H9 (cell line): ENCODE measurements at regions not wholly inside any gene's neighbourhood (a gene's known extent, or its start where the extent isn't known, plus 50 kb on each side); places are given as distances from the start of the nearest gene placed in this dataset.

Experiments used
- DNase-seq: peaks from one replicate; pipeline ENCODE4 v3.0.0-alpha.2; 2017
- H2AFZ ChIP-seq: one replicate; pipeline ENCODE4 v1.6.1; 2013; ENCODE audit warnings: mild to moderate bottlenecking, low read length, control low read depth, moderate library complexity
- H2AK5ac ChIP-seq: 2 replicates; pipeline ENCODE4 v1.6.1; 2013; ENCODE audit warnings: low read length, control low read depth, mixed read lengths; ENCODE audit not compliant: insufficient read length
- H2BK120ac ChIP-seq: one replicate; pipeline ENCODE4 v1.6.1; 2013; ENCODE audit warnings: low read depth, mild to moderate bottlenecking, low read length, control low read depth, inconsistent platforms; ENCODE audit not compliant: poor library complexity, severe bottlenecking
- H2BK12ac ChIP-seq: 2 replicates; pipeline ENCODE4 v1.6.1; 2013; ENCODE audit warnings: low read length, control low read depth, mixed read lengths, low read depth; ENCODE audit not compliant: insufficient read length
- H2BK15ac ChIP-seq: 2 replicates; pipeline ENCODE4 v1.6.1; 2013; ENCODE audit warnings: low read depth, low read length, control low read depth
- H2BK20ac ChIP-seq: one replicate; pipeline ENCODE4 v1.6.1; 2013; ENCODE audit warnings: low read depth, mild to moderate bottlenecking, low read length, control low read depth, inconsistent platforms; ENCODE audit not compliant: poor library complexity, severe bottlenecking
- H2BK5ac ChIP-seq: 2 replicates; pipeline ENCODE4 v1.6.1; 2013; ENCODE audit warnings: low read length, control low read depth, mixed read lengths; ENCODE audit not compliant: insufficient read length
- H3K14ac ChIP-seq: 2 replicates; pipeline ENCODE4 v1.6.1; 2013; ENCODE audit warnings: low read length, control low read depth; ENCODE audit not compliant: insufficient read depth
- H3K18ac ChIP-seq: 2 replicates; pipeline ENCODE4 v1.6.1; 2013; ENCODE audit warnings: low read depth, mild to moderate bottlenecking, mixed read lengths, low read length, control low read depth; ENCODE audit not compliant: insufficient read length
- H3K23ac ChIP-seq: 2 replicates; pipeline ENCODE4 v1.6.1; 2013; ENCODE audit warnings: low read length, control low read depth, mixed read lengths, low read depth; ENCODE audit not compliant: insufficient read length
- H3K23me2 ChIP-seq: 2 replicates; pipeline ENCODE4 v1.6.1; 2013; ENCODE audit warnings: low read depth, mild to moderate bottlenecking, mixed read lengths, low read length, control low read depth; ENCODE audit not compliant: insufficient read length, poor library complexity, severe bottlenecking
- H3K27ac ChIP-seq: 2 replicates; pipeline ENCODE4 v1.5.1; 2013; ENCODE audit warnings: low read length, control low read depth, mixed read lengths, low read depth; ENCODE audit not compliant: insufficient read length
- H3K27me3 ChIP-seq: 2 replicates; pipeline ENCODE4 v1.6.1; 2013; ENCODE audit warnings: low read length, control low read depth, inconsistent platforms; ENCODE audit not compliant: insufficient read depth
- H3K4ac ChIP-seq: 2 replicates; pipeline ENCODE4 v1.6.1; 2013; ENCODE audit warnings: low read depth, mild to moderate bottlenecking, control low read depth, inconsistent platforms, low read length, moderate library complexity
- H3K4me1 ChIP-seq: 2 replicates; pipeline ENCODE4 v1.6.1; 2013; ENCODE audit warnings: low read length, control low read depth, inconsistent platforms; ENCODE audit not compliant: insufficient read depth
- H3K4me2 ChIP-seq: 2 replicates; pipeline ENCODE4 v1.6.1; 2013; ENCODE audit warnings: low read length, control low read depth, mixed read lengths; ENCODE audit not compliant: insufficient read length, insufficient read depth
- H3K56ac ChIP-seq: 2 replicates; pipeline ENCODE4 v1.6.1; 2013; ENCODE audit warnings: low read depth, mild to moderate bottlenecking, mixed read lengths, low read length, control low read depth; ENCODE audit not compliant: insufficient read length
- H3K79me1 ChIP-seq: 2 replicates; pipeline ENCODE4 v1.6.1; 2013; ENCODE audit warnings: low read depth, mild to moderate bottlenecking, moderate library complexity, low read length, control low read depth, inconsistent platforms; ENCODE audit not compliant: insufficient read depth, poor library complexity, severe bottlenecking
- H3K79me2 ChIP-seq: 2 replicates; pipeline ENCODE4 v1.6.1; 2013; ENCODE audit warnings: low read length, control low read depth, inconsistent platforms; ENCODE audit not compliant: insufficient read depth
- H3K9ac ChIP-seq: 2 replicates; pipeline ENCODE4 v1.6.1; 2013; ENCODE audit warnings: low read length, control low read depth, mixed read lengths; ENCODE audit not compliant: insufficient read length; ENCODE audit errors: extremely low read depth
- H3K9me3 ChIP-seq: one replicate; pipeline ENCODE4 v1.6.1; 2013; ENCODE audit warnings: low read depth, low read length, inconsistent platforms; ENCODE audit not compliant: control insufficient read depth
- H3T11ph ChIP-seq: one replicate; pipeline ENCODE4 v1.6.1; 2013; ENCODE audit warnings: mild to moderate bottlenecking, low read length, control low read depth, inconsistent platforms
- H4K20me1 ChIP-seq: one replicate; pipeline ENCODE4 v1.6.1; 2013; ENCODE audit not compliant: control insufficient read depth, insufficient read length, insufficient read depth
- H4K5ac ChIP-seq: 2 replicates; pipeline ENCODE4 v1.6.1; 2013; ENCODE audit warnings: low read depth, mild to moderate bottlenecking, mixed read lengths, low read length, control low read depth; ENCODE audit not compliant: insufficient read length
- H4K8ac ChIP-seq: replicated peaks from 2 replicates; pipeline ENCODE4 v1.6.1; 2013; ENCODE audit warnings: low read length, control low read depth, mixed read lengths, low read depth; ENCODE audit not compliant: insufficient read length
- H4K91ac ChIP-seq: 2 replicates; pipeline ENCODE4 v1.6.1; 2013; ENCODE audit warnings: low read depth, mild to moderate bottlenecking, moderate library complexity, mixed read lengths, low read length, control low read depth; ENCODE audit not compliant: insufficient read length
- H3K27ac Mint-ChIP-seq, 3 experiments: 2 replicates in 2 of 3; 3 replicates in 1 of 3; pipeline ENCODE4 v1.8.0; 2020 to 2021; ENCODE audit warnings: mixed read lengths in 3 of 3, mild to moderate bottlenecking in 1 of 3, moderate library complexity in 1 of 3
- H3K27me3 Mint-ChIP-seq: 2 replicates; pipeline ENCODE4 v1.8.0; 2021; ENCODE audit warnings: low read depth, mild to moderate bottlenecking, moderate library complexity, mixed read lengths
- H3K36me3 Mint-ChIP-seq, 3 experiments: 2 replicates in 2 of 3; 3 replicates in 1 of 3; pipeline ENCODE4 v1.8.0; 2020 to 2021; ENCODE audit warnings: low read depth in 3 of 3, mixed read lengths in 3 of 3; ENCODE audit not compliant: insufficient read depth in 1 of 3
- H3K4me1 Mint-ChIP-seq, 2 experiments: 2 replicates each; pipeline ENCODE4 v1.8.0; 2020; ENCODE audit warnings: mixed read lengths in 2 of 2
- H3K4me3 Mint-ChIP-seq, 2 experiments: 2 replicates in 1 of 2; 3 replicates in 1 of 2; pipeline ENCODE4 v1.8.0; 2020 to 2021; ENCODE audit warnings: mild to moderate bottlenecking in 2 of 2, mixed read lengths in 2 of 2, moderate library complexity in 1 of 2
- H3K9me3 Mint-ChIP-seq, 2 experiments: 2 replicates in 1 of 2; 3 replicates in 1 of 2; pipeline ENCODE4 v1.8.0; 2020; ENCODE audit warnings: mild to moderate bottlenecking in 2 of 2, mixed read lengths in 2 of 2, moderate library complexity in 1 of 2
- CTCF ChIP-seq: fragments of 200-600 bp; sonication (generic); conservative IDR thresholded peaks from 3 replicates; pipeline ENCODE4 v1.8.0; 2021; ENCODE audit warnings: antibody characterized with exemption, mild to moderate bottlenecking
- WGBS: extraction: QIAGEN DNeasy Blood & Tissue Kit; methylation state at CpG from one replicate; pipeline ENCODE4 v1.1.7; 2013; ENCODE audit warnings: missing lambda C conversion rate, low lambda C conversion rate, mixed read lengths; ENCODE audit not compliant: insufficient read length; ENCODE audit errors: extremely low coverage; 5-methylcytosine and 5-hydroxymethylcytosine counted together

GRCh38 chr1:87744056-87744455 is 415.4 kb downstream of the LMO4 start:
- H3K56ac ChIP-seq = no peak overlapping the region
- H4K5ac ChIP-seq = no peak overlapping the region
- no peak overlapping the region for H3K4me2 ChIP-seq
- H4K8ac ChIP-seq = no peak overlapping the region
- no peak overlapping the region for H3K9ac ChIP-seq
- H4K91ac ChIP-seq = no peak overlapping the region
- H3K27ac ChIP-seq = no peak overlapping the region
- Mint-ChIP-seq H3K27ac (no peak overlapping the region), H3K9me3 (no peaks in the 10 kb centered on the region; a peak in 1 of 5 replicates), H3K4me1 (peaks cover 10 to 11% of the 10 kb centered on the region in 2 experiments), H3K27me3 (no peaks in the 10 kb centered on the region), H3K4me3 (no peak overlapping the region), H3K36me3 (no peaks in the 10 kb centered on the region; a peak in 1 of 7 replicates)
- no peak for DNase-seq
- H2BK12ac ChIP-seq = no peak overlapping the region
- H3K79me2 ChIP-seq = no peaks in the 10 kb centered on the region
- no peak overlapping the region for H2AK5ac ChIP-seq
- no peak overlapping the region for H2BK15ac ChIP-seq
- H2AFZ ChIP-seq = no peak overlapping the region
- no peak overlapping the region for H2BK20ac ChIP-seq
- no peak overlapping the region for H3K18ac ChIP-seq
- no peaks in the 10 kb centered on the region for H3K79me1 ChIP-seq
- no peak overlapping the region for H3T11ph ChIP-seq
- TF ChIP-seq CTCF = no peak
- no peak overlapping the region for H3K4ac ChIP-seq
- no peak overlapping the region for H2BK120ac ChIP-seq
- H3K23me2 ChIP-seq = no peaks in the 10 kb centered on the region
- no CpG with 5 or more reads among the region's 3 CpGs for WGBS
- no peak overlapping the region for H3K14ac ChIP-seq
- no peak overlapping the region for H3K23ac ChIP-seq
- peaks cover 3% of the 10 kb centered on the region for H3K4me1 ChIP-seq
- no peak overlapping the region for H2BK5ac ChIP-seq
- H4K20me1 ChIP-seq = no peaks in the 10 kb centered on the region
- no peaks in the 10 kb centered on the region for H3K9me3 ChIP-seq
- H3K27me3 ChIP-seq = no peaks in the 10 kb centered on the region
